HG03103 (cell line): ENCODE measurements at regions not wholly inside any gene's neighbourhood (a gene's known extent, or its start where the extent isn't known, plus 50 kb on each side); places are given as distances from the start of the nearest gene placed in this dataset.

ENCODE experiments used
- ATAC-seq: cut with Tn5 transposase; IDR thresholded peaks from one replicate; pipeline ENCODE4 v1.9.1; 2021; ENCODE audit warnings: low read depth; ENCODE audit not compliant: unreplicated experiment

DNA sequence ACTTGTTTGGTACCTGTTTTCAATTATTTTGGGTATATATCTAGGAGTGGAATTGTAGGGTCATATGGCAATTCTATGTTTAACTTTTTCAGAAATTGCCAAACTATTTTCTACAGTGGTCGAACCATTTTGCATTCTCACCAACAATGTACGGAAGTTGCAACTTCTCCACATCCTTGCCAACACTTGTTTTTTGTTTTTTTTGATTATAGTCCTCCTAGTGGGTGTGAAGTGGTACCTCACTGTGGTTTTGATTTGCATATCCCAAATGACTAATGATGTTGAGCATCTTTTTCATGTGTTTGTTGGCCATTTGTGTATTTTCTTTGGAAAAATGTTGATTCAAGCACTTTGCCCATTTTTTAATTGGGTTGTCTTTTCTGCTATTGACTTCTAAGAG, 122.1 kb downstream of the RPS24 start:
- ATAC-seq: no peak

DNA sequence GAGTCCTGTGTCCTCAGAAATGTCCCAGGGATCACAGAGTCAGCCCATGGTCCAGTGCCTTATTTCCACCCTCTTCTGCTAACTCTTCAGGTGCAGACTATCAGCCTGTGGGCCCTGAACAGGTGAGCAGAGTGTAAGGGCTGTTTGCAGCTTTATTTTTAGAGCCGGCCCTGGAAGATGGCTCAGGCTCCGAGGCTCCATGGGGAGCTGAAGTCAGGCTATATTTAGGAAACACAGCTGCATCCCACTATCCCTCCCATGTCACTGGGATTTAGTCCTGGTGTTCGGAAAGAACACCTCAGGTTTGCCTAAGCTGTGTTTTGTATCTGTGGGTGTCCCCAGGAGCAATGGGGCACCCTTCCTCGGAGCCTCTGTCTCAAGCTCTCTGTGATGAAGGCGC, 126.9 kb downstream of the RPS24 start:
- no peak for ATAC-seq

DNA sequence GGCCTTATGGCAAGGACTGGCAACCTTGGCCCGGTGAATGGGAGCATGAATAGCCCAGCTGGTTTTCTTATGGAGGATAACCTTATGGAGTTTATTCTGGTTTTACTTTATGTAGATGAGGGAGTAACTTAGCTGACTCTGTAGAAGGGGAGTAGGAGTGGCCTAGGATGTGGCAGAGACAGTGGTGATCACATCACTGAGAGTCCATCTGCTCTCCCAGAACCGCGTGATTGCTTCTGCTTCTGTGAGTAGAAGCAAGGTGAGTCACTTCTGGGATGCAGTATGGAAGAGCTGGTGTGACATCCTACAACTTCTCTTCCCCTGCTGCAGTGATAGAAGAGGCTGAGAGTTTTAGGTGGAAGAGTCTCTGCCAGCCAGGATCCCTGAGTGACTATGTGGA, 129.2 kb downstream of the RPS24 start:
- no peak for ATAC-seq

DNA sequence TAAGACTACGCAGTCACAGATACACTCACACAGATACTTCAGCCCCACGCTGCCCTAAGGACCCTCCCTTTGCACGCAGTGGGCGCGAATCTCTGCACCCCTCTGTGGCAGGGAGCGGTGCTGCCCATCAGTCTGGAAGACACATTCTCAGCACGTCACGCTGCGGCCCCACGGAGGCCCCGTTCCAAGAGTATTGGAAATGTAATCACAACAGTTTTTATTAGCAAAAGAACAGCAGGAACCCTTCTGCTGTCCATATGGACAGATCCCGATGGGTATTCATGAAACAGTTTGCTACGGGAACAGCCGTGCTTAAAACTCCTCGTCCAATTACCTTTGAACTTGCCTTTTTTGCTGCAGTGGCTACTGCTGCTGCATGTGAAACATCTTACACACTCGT, 131.0 kb downstream of the RPS24 start:
- no peak for ATAC-seq

DNA sequence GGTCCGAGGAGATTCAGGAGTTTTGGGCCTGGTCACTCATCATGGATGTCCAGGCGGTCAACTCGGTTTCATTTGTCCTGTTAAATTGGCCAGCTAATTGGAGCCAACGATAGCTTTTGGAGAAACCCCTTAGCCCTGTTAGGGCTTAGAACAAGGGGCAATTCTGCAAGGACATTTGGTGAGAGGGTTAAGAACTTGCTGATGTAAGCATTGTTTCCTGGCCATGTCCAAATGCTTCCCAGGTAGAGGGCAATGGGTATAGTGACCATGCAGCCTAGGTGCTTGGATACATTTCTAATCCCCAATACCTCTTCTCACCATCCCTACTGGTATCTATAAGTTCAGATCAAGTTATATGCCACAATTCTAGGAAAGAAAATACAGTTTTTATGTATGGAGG, 131.5 kb downstream of the RPS24 start:
- no peak for ATAC-seq

DNA sequence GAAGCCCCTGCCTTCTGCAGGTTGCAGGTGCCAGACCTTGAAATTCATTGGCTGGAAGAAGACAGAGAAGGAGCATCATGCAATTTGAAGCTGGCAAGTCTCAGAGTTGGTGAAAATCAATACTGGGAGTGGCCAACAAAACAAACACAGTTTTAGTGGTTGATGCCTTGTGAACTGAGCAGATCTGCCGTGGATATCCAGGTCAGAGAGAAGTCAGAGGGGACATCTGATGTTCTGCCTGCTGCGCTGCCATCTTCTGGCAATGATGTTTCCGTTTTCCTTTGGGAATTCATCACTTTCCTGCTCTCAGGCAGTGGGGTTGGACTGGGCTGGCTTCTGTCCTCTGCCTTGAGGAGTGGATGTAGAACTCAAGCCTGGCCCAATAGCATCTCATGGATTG, 132.0 kb downstream of the RPS24 start:
- ATAC-seq: no peak

DNA sequence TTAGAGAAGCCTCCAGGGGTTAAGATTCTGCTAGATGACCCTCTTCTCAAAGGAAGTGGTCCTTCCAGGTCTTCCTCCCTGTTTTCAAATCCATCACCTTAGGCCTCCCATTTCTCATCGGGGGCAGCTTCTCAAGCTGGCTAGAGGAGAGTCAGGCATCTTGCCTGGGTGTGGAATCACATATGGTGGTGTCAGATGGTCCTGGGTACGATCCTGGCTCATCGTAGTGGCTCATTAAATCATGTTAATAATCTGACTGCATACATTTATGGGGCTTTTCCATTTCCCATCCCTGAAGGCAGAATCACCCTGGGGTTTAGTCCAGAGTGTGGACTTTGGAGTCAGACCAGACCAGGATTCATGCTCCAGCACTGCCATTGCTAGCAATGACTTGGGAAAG, 132.6 kb downstream of the RPS24 start:
- no peak for ATAC-seq

DNA sequence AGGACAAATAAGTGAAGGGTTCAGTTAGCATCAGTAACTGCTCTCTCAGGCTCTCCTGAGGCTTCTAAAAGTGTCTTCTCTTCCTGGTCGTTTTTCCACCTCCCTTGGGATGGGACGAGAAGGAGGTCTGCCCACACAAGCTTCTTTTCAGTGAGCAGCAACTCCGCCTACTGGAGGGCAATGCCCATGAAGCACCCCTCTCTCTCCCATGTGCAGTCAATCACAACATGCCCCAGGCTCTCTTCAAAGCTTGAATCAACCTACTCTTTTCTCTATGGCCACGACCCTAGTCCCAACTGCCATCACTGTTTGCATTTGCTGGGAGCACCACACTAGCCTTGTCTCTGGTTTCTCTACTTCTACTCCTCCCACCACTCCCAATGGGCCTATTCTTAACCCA, 135.6 kb downstream of the RPS24 start:
- no peak for ATAC-seq

DNA sequence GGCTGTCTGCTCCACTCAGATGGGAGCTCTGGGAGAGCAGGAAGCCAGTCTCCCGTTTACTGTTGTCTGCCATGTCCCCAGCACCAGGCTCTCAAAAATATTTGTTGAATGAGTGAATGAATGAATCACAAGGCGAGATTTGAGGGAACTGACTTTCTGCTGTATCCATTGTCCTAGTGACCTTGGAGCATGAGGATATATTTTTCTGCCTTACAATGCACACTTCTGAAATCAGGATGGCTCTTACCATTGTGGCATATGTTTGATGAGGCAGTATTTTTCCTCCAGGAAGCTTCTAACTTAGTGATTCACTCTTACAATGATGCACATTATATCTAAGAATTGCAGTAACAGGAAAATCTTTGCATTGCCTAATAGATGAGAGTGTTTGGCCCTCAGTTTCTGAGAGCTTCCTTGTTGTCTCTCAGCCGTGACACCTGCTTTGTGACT, 136.4 kb downstream of the RPS24 start:
- no peak for ATAC-seq

DNA sequence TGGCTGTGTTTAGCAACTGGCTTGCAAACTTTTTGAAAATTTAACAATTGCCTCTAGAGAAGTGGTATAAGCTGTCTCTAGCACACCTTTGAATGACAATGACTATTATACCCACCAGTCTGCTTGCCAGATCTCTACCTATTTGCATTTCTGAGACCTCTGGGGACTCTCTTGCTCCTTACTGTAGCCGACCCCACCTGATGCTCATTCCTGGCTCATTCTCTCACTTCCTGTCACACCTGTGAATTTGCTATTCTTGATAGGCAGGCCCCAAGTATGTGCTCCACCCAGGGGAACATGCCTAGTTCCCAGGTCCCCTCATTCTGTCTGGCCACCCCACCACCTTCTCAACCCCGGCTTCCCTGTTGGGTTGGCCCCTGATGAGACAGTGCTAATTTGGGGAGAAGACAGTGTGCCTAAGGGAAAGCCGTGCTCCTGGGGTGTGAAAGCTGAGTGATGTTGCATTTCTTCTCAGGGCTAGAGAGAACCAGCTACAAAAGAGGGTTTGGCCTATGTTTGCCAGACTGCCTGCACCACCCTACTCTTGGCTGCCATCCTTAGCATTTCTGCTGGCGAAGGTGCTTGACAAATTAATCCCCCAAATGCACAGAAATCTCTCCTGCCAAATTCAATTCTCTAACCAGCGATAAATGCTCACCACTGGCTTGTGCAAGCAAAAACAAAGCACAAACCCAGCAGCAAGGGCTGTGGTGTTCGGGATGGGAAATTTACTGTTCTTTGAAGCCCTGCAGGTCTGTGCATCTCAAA, 138.2 kb downstream of the RPS24 start:
- no peak for ATAC-seq

DNA sequence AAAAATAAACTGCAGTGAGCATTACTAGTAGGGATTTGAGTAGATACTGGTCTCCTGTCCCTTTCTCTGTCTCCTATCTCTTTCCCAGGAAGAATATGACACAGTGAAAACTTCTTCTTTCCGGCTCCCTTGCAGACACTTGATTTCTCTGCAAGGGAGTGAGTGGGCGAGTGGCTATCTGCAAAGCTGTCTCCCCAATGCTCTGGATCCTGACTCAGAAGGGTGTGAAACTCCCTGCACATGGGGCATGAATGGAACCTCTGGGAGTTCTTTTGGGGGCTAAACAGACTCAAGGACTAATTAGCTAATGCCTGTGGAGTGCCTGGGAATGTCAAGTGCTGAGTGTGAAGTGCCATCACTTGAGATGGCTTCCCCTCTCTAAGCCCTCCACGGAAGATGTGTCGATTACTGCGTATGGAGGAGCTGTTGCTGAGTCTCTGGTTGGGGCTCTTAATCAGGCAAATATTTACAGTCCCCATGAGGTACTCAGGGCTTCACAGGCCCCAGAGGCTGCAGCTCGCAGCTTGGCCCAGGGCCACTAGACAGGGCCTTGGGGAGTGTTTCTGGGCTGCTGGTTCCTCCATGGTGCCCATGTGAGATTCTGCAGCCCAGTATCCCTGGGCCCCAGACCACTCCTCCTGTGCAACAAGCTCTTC, 139.8 kb downstream of the RPS24 start:
- ATAC-seq: no peak

DNA sequence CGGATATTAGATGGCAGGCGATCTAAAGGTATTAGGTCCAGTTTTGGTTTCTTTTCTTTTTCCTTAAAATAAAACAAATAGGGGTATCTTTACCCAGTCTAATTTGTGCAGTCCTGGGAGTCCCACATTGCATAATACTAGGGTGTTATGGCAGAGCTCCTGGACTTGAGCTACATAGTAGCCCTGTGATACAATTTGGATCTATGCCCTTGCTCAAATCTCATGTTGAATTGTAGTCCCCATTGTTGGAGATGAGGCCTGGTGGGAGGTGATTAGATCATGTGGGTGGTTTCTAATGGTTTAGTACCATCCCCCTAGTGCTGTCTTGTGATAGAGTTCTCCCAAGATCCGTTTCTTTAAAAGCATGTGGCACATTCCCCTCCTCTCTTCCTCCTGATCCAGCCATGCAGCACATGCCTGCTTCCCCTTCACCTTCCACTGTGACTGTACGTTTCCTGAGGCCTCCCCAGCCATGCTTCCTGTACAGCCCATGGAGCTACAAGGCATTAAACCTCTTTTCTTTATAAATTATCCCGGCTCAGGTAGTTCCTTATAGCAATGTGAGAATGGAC, 141.9 kb downstream of the RPS24 start:
- ATAC-seq: no peak

DNA sequence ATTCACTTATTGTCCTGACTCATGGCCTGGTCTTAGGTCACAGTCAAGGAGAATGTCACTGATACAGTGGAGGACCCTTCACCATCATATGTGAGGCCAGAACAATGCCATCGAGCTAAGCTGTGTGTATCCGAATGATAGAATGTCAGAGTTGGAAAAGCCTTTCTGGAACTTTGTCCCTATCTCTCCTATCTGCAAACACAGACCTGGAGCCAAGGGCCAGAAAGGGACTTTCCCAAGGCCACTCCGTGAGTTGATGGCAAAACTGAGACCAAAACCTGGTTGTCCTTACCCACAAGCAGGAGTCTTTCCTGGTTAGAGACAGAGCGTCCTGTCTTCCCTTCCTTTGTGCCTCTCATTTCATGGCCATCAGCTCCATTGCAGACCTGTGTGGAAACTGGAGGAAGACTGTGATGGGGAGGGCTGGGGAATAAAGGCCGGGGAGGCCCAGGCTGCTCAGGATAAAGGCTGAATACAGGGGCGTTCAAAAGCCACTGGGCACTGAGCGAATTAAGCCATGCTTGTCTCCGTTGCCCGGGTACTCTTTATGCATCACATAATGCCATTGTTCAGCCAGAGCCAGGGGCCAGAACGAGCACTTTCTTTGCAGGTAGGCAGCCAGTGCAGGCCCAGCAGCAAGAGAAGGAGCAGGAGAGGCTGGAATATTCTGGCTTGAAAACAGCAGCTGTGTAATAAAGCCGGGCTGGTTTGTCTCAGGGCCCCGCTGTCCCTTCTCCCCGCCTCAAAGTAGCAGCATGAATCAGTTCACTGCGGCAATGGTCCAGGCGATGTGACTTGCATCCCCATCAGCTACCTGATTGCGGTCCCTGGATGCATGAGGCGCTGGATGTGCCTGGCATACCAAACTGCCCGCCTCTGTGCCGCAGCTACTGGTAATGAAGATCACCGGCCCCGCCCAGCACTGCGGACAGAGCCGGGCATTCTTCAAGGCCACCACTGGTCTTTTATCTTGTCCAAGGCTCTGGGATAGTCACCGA, 143.0 kb downstream of the RPS24 start:
- no peak for ATAC-seq

DNA sequence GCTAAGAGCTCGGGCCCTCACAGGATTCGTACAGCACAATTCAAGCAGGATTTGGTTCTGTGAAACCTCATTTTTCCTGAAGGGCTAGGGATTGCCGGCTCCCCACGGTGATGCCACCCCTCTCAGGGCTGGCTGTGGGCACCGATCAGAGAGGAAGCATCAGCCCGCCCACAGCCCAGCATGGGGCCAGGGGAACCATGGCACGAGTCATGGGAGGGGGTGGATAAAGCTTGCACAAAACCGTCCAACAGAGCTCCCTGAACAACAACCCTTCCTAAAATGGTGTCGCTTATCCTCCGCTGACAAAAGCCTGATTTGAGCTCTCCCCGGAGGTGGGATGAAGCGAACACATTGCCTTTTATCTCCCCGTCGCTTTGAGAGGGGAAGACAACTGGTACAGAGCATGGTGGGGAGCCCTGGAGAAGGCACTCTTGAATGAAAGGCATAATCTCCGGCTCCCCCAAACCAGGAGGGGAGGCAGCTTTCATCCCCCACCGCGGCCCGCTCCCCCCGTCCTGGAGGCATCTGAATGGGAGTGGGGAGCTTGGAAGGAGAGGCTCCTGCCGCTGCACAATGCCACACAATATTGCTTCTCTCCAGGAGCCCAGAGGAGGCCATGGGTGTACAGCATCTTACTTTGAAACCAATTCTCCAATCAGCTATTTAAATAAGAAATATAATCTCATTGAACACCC, 144.0 kb downstream of the RPS24 start:
- no peak for ATAC-seq

DNA sequence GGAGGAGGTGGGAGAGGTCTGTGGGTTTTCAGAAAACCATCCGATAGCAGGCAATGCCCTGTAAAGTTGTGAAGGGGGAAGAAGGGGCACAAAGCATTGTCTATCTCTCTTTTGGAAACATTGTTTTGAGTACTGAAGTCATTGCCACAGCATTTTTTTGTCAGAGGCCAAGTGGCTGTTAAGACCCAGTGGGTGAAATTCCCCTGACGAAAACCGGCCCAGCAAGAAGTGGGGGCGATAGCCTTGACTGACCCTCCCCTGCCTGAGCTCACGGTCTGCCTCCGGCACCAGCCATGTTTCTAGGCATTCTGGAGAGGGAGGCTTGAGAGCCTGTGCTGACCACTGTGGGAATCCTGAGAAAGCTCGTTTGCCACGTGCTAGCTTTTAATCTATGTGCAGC, 144.7 kb downstream of the RPS24 start:
- no peak for ATAC-seq

DNA sequence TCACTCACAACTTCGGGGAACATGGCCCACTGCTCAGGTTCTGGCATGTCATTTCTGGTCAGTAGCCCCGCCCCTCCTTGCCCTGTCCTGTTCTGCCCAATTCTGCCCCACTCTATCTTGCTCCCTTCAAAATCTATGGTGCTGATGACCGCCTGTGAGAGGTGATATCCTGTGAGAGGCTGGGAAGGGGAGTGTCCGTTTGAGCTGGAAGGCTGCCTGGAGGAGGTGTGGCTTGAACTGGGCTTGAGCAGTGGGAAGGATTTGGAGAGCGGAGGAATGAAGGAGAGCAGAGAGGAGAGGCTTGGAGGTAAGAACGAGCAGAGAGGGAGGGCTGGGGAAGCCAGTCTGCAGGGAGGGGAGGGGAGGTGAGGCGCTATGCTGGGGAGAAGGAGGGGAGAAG, 145.3 kb downstream of the RPS24 start:
- no peak for ATAC-seq

DNA sequence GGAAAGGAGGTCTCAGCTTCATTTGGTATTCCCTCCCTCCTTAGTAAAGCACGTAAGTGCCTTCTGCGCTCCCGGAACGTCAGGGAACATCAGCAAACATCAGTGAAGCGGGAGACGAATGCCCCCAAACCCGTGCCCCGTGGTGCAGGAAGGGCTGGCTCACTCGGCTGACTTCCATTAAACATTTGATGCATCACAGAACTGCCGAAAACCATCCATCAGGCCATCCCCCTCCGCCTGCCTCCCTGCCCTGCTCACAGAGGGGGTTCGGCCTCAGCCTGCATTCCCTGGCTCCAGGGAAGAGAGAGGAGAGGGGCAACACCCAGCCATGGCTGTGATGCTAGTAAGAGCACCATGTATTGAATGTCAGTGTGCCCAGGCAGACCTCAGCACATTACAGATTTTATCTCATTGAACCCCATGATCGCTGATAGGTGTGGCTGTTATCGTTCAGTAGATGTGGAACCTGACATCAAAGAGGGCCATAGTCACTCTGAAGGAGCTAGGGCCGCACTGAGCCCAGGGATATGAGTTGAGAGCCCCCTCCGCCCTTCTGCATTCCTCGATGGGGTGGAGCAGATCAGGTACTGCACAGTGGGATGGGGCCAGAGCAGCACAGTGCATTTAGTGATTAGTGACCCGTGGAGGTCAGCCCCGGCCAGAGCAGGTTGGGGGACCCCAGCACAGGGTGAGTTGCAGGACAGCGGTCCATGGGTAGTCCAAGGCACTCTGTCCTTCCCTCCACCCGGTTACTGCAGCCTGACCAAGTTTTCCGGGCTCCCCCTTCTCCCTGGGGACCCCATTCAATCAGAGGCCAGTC, 146.4 kb downstream of the RPS24 start:
- ATAC-seq: no peak

DNA sequence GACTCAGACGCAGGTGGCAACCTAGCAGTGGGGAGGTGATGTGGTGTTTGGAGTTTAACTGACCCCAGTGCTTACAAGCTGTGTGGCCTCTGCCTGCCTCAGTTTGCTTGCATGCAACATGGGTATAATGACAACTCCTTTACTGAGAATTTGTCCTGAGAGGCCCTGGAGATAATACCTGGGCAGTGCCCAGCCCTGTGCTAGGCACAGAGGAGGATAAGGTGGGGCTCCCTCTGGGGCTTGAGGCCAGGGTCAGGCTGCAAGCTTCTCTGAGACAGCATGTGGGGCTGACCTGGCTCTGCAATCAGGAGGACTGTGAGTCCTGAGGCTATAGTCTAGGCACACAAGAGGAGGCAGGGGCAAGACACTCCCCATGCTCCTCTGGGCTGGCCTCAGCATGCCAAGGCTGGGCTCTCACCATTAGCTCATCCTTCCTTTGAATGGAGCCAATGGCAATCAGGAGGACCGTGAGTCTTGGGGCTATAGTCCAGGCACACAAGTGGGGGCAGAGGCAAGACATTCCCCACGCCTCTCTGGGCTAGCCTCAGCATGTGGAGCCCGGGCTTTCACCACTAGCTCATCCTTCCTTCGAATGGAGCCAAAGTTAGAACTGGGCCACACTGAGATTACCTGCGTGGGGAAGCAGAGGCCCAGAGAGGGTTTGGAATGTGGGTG, 147.9 kb downstream of the RPS24 start:
- ATAC-seq: no peak

DNA sequence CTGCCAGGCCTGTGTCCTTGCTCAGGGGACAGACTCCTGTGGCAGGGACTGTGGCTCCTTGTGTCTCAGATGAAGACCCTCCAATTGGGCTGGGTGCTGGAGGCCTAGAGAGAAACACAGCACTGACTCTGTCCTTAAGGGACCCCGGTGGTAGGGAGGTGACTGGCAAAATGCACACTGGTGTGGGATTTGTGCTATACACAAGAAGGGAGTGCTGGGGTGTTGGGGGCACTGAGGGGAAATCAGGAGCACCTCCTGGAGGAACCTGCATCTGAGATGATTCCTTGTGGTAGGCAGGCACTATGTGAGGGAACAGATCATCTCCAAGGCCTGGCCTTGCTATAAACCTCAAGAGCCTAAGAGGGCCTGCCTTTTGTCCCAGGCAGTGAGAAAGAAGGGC, 149.2 kb downstream of the RPS24 start:
- no peak for ATAC-seq
